ENCODE measurements at regions not wholly inside any gene's neighbourhood (a gene's known extent, or its start where the extent isn't known, plus 50 kb on each side); places are given as distances from the start of the nearest gene placed in this dataset.

- no peak for TF ChIP-seq CTCF (IDR thresholded peaks at IDR 0.05; ENCODE audit: low read depth, low read length)
- no peak for TF ChIP-seq EZH2phosphoT487 (IDR thresholded peaks at IDR 0.05; ENCODE audit: low read depth)
Observed at GRCh38 chr15:97861529-97862260, 98.8 kb upstream of the ARRDC4 start.

All from OCI-LY3 (cell line).